Testis (tissue), 2 donors: ENCODE measurements at regions not wholly inside any gene's neighbourhood (a gene's known extent, or its start where the extent isn't known, plus 50 kb on each side); places are given as distances from the start of the nearest gene placed in this dataset.

Experiments used
- DNase-seq: peaks from one replicate; pipeline ENCODE4 v3.0.0-alpha.2; 2019
- H3K27ac ChIP-seq, 2 donors: fragments of 200-600 bp; sonication (generic); one replicate each; pipeline ENCODE4 v1.5.1; 2019
- H3K27me3 ChIP-seq: fragments of 200-600 bp; sonication (generic); one replicate; pipeline ENCODE4 v1.5.1; 2019
- H3K36me3 ChIP-seq: fragments of 200-600 bp; sonication (generic); one replicate; pipeline ENCODE4 v1.5.1; 2017; ENCODE audit warnings: low read depth; ENCODE audit errors: missing control alignments
- H3K4me1 ChIP-seq: fragments of 200-600 bp; sonication (generic); one replicate; pipeline ENCODE4 v1.5.1; 2019
- H3K4me3 ChIP-seq, 2 donors: fragments of 200-600 bp; sonication (generic); one replicate each; pipeline ENCODE4 v1.5.1; 2017 to 2019
- H3K9me3 ChIP-seq: fragments of 200-600 bp; sonication (generic); one replicate; pipeline ENCODE4 v1.5.1; 2017
- CTCF ChIP-seq, 3 experiments: fragments of 450-650 bp in 2 of 3; fragments of 200-600 bp in 1 of 3; sonication (generic) in 1 of 3; IDR thresholded peaks; one replicate each; pipeline ENCODE4 v1.5.1; 2016 to 2019; ENCODE audit warnings: antibody characterized with exemption in 3 of 3, mild to moderate bottlenecking in 2 of 3, moderate library complexity in 1 of 3
- POLR2A ChIP-seq: fragments of 450-650 bp; IDR thresholded peaks from one replicate; pipeline ENCODE4 v1.6.1; 2017; ENCODE audit warnings: antibody characterized with exemption, mild to moderate bottlenecking, moderate library complexity
- WGBS, 2 donors: methylation state at CpG; one replicate each; pipeline ENCODE4 v1.1.5; 2018; 5-methylcytosine and 5-hydroxymethylcytosine counted together
- intact Hi-C: fragments of 100-400 bp; cut with DNase I; formaldehyde crosslinking; loops from one replicate; pipeline ENCODE4 v1.15.1; 2023; ENCODE audit warnings: low total_unique reads

- intact Hi-C loops, result no loop called here
- Histone ChIP-seq H3K36me3 (no peaks in the 10 kb centered on the region), H3K27me3 (no peaks in the 10 kb centered on the region), H3K4me3 (no peak overlapping the region), H3K4me1 (no peaks in the 10 kb centered on the region), H3K27ac (no peak overlapping the region), H3K9me3 (no peaks in the 10 kb centered on the region)
- WGBS, 2 donors, result 74 to 83% methylated on average over 6 to 7 of the region's 7 CpGs
- TF ChIP-seq CTCF (IDR thresholded peaks at IDR 0.05) (no peak), POLR2A (no peak)
- no peak for DNase-seq
Observed at GRCh38 chr1:30330644-30331043, 392.7 kb downstream of the MATN1 start.

- TF ChIP-seq CTCF (IDR thresholded peaks at IDR 0.05), result no peak
- no peak for TF ChIP-seq POLR2A
- no peaks in the 10 kb centered on the region for H3K4me1 ChIP-seq
- H3K36me3 ChIP-seq, result no peaks in the 10 kb centered on the region
- intact Hi-C loops, result no loop called here
- no peaks in the 10 kb centered on the region for H3K27me3 ChIP-seq
- no peak overlapping the region for H3K4me3 ChIP-seq
- 79 to 82% methylated on average over 11 to 15 of the region's 15 CpGs for WGBS, 2 donors
- H3K9me3 ChIP-seq, result no peaks in the 10 kb centered on the region
- H3K27ac ChIP-seq, result no peak overlapping the region
- DNase-seq, result no peak
Observed at GRCh38 chr1:30329802-30330557, 393.4 kb downstream of the MATN1 start.

- Histone ChIP-seq H3K27me3 (no peaks in the 10 kb centered on the region), H3K4me3 (no peak overlapping the region), H3K27ac (no peak overlapping the region), H3K36me3 (no peaks in the 10 kb centered on the region), H3K9me3 (no peaks in the 10 kb centered on the region), H3K4me1 (no peaks in the 10 kb centered on the region)
- no peak for DNase-seq
- intact Hi-C loops, result no loop called here
- TF ChIP-seq POLR2A (no peak), CTCF (IDR thresholded peaks at IDR 0.05) (no peak)
- 90 to 91% methylated on average over 5 to 12 of the region's 12 CpGs for WGBS, 2 donors
Observed at GRCh38 chr1:30329263-30329753, 394.1 kb downstream of the MATN1 start.

DNA sequence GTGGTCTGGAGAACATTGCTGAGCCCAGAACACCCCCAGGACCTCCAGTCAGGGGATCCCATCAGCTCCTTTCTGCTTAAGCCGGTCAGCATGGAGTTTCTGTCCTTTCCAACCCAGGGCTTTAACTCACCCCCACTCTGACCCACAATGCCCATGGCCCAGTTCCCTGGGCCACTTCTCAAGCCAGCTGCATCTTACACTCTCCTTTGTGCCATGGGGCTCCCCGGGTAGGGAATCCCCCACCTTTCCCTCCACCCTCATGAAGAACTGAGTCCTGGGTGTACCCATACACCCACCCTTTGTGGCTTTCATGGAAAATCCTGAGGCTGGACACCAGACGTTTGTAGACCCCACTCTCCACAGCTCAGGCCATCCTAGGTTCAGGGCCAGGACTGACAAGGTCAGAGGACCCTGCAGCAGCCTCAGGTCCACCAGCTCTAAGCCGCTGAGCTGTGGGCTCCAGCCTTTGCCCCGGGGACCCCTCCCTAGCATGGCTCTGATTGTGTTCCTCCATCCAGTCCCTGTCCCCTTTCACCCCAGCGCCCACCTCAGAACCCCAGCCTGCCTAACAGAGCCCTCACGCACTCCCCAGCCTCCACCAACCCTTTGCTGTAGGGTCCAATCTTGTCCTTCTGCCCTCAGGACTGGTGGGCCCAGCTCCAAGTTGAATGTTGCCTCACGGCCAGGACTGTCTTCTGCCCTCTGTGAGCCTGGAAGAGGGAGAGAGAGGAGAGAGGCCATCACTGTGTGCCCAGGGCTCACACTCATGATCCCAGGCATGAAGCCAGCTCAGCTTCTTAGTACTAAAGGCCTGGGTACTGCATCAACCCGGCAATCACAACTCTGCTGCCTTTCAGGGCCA lies 394.8 kb downstream of the MATN1 start:
- no peak for TF ChIP-seq CTCF (IDR thresholded peaks at IDR 0.05)
- no peak for TF ChIP-seq POLR2A
- Histone ChIP-seq H3K9me3 (no peaks in the 10 kb centered on the region), H3K27me3 (no peaks in the 10 kb centered on the region), H3K4me1 (no peaks in the 10 kb centered on the region), H3K27ac (no peak overlapping the region), H3K36me3 (no peaks in the 10 kb centered on the region), H3K4me3 (no peak overlapping the region)
- WGBS, 2 donors, result 89 to 92% methylated on average over 7 to 9 of the region's 9 CpGs
- DNase-seq, result no peak
- intact Hi-C loops, result no loop called here
